ENCODE measurements at regions not wholly inside any gene's neighbourhood (a gene's known extent, or its start where the extent isn't known, plus 50 kb on each side); places are given as distances from the start of the nearest gene placed in this dataset.

- no peak overlapping the region for H3K27ac ChIP-seq (ENCODE audit: extremely low read depth, low read depth, low read length)
- H3K36me3 ChIP-seq (ENCODE audit: control insufficient read depth in 2 of 2, insufficient read depth in 1 of 2, low read length in 2 of 2): no peaks in the 10 kb centered on the region
- no peak overlapping the region for H3K4me3 ChIP-seq (ENCODE audit: low read depth, low read length)
- H3K4me1 ChIP-seq (ENCODE audit: control insufficient read depth, insufficient read depth, low read length): no peaks in the 10 kb centered on the region
- H3K9me3 ChIP-seq (ENCODE audit: control insufficient read depth, insufficient read depth, low read depth, low read length): no peaks in the 10 kb centered on the region
- ChIA-PET POLR2A (no interaction called here), CTCF (no interaction called here)
- TF ChIP-seq ZNF433 (tag by site-specific recombination; IDR thresholded peaks at IDR 0.05; ENCODE audit: low read depth) (no peak), MEIS1 (CRISPR knock-in tag; IDR thresholded peaks at IDR 0.05; ENCODE audit: borderline replicate concordance) (0 out of 2 replicates have a peak, but pooled peaks have one; percentile 29), ZNF335 (tag by site-specific recombination; conservative IDR thresholded peaks at IDR 0.05) (no peak), ZNF223 (tag by site-specific recombination; IDR thresholded peaks at IDR 0.05) (no peak), ZNF174 (tag by site-specific recombination; IDR thresholded peaks at IDR 0.05) (no peak), ZEB2 (tag by site-specific recombination; IDR thresholded peaks at IDR 0.05) (0 out of 2 replicates have a peak, but pooled peaks have one; percentile 32), ZNF792 (tag by site-specific recombination; IDR thresholded peaks at IDR 0.05) (no peak)
- TF ChIP-seq, protein P1, sequence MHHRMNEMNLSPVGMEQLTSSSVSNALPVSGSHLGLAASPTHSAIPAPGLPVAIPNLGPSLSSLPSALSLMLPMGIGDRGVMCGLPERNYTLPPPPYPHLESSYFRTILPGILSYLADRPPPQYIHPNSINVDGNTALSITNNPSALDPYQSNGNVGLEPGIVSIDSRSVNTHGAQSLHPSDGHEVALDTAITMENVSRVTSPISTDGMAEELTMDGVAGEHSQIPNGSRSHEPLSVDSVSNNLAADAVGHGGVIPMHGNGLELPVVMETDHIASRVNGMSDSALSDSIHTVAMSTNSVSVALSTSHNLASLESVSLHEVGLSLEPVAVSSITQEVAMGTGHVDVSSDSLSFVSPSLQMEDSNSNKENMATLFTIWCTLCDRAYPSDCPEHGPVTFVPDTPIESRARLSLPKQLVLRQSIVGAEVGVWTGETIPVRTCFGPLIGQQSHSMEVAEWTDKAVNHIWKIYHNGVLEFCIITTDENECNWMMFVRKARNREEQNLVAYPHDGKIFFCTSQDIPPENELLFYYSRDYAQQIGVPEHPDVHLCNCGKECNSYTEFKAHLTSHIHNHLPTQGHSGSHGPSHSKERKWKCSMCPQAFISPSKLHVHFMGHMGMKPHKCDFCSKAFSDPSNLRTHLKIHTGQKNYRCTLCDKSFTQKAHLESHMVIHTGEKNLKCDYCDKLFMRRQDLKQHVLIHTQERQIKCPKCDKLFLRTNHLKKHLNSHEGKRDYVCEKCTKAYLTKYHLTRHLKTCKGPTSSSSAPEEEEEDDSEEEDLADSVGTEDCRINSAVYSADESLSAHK (tag by site-specific recombination; IDR thresholded peaks at IDR 0.05): no peak
These were observed 860.6 kb upstream of the ZEB2 start for GRCh38 chr2:145380436-145381017.

- no peak overlapping the region for H3K4me3 ChIP-seq (ENCODE audit: low read depth, low read length)
- ChIA-PET CTCF (no interaction called here), POLR2A (no interaction called here)
- no peaks in the 10 kb centered on the region for H3K36me3 ChIP-seq (ENCODE audit: control insufficient read depth in 2 of 2, insufficient read depth in 1 of 2, low read length in 2 of 2)
- TF ChIP-seq ZNF174 (tag by site-specific recombination; IDR thresholded peaks at IDR 0.05) (no peak), ZNF311 (tag by site-specific recombination; IDR thresholded peaks at IDR 0.05; ENCODE audit: borderline replicate concordance) (no peak), ZNF354C (tag by site-specific recombination; IDR thresholded peaks at IDR 0.05; ENCODE audit: borderline replicate concordance, low read depth) (no peak), ZNF561 (tag by site-specific recombination; IDR thresholded peaks at IDR 0.05; ENCODE audit: borderline replicate concordance) (no peak), ZNF26 (tag by site-specific recombination; IDR thresholded peaks at IDR 0.05) (no peak), GLIS2 (tag by site-specific recombination; IDR thresholded peaks at IDR 0.05) (no peak)
- TF ChIP-seq, protein P2, sequence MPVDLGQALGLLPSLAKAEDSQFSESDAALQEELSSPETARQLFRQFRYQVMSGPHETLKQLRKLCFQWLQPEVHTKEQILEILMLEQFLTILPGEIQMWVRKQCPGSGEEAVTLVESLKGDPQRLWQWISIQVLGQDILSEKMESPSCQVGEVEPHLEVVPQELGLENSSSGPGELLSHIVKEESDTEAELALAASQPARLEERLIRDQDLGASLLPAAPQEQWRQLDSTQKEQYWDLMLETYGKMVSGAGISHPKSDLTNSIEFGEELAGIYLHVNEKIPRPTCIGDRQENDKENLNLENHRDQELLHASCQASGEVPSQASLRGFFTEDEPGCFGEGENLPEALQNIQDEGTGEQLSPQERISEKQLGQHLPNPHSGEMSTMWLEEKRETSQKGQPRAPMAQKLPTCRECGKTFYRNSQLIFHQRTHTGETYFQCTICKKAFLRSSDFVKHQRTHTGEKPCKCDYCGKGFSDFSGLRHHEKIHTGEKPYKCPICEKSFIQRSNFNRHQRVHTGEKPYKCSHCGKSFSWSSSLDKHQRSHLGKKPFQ (tag by site-specific recombination; IDR thresholded peaks at IDR 0.05): no peak
- H3K27ac ChIP-seq (ENCODE audit: extremely low read depth, low read depth, low read length): no peak overlapping the region
- no peaks in the 10 kb centered on the region for H3K9me3 ChIP-seq (ENCODE audit: control insufficient read depth, insufficient read depth, low read depth, low read length)
- no peaks in the 10 kb centered on the region for H3K4me1 ChIP-seq (ENCODE audit: control insufficient read depth, insufficient read depth, low read length)
These were observed 860.0 kb upstream of the ZEB2 start for GRCh38 chr2:145379934-145380333.

DNA sequence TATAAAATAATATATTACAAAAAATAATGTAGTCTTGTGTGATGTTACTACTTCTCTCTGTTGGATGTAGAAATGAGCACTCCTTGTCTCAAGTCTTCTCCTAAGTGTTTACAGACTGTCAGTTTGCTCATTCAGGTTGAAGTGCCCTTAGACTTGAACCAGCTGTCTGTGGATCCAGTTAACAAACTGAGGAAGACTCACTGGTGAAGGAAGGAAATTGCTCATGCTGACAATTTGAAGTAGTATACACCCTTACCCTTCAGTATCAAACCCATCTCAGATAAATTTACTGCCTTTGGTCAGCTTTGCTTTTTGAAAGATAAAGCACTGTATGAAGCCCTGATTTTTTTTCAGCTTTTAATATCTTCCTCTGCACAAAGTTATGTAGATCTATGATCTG, 854.2 kb upstream of the ZEB2 start:
- no peaks in the 10 kb centered on the region for H3K9me3 ChIP-seq (ENCODE audit: control insufficient read depth, insufficient read depth, low read depth, low read length)
- CTCF ChIA-PET: no interaction called here
- H3K36me3 ChIP-seq (ENCODE audit: control insufficient read depth in 2 of 2, insufficient read depth in 1 of 2, low read length in 2 of 2): no peaks in the 10 kb centered on the region
- POLR2A ChIA-PET: no interaction called here
- no peaks in the 10 kb centered on the region for H3K4me1 ChIP-seq (ENCODE audit: control insufficient read depth, insufficient read depth, low read length)
- H3K27ac ChIP-seq (ENCODE audit: extremely low read depth, low read depth, low read length): no peak overlapping the region
- no peak overlapping the region for H3K4me3 ChIP-seq (ENCODE audit: low read depth, low read length)
- TF ChIP-seq ZNF670 (tag by site-specific recombination; IDR thresholded peaks at IDR 0.05; ENCODE audit: low read depth) (no peak), ZNF837 (tag by site-specific recombination; IDR thresholded peaks at IDR 0.05) (no peak), PBX3 (CRISPR knock-in tag; IDR thresholded peaks at IDR 0.05) (no peak), ZNF488 (tag by site-specific recombination; IDR thresholded peaks at IDR 0.05) (no peak)
- TF ChIP-seq, protein P3, sequence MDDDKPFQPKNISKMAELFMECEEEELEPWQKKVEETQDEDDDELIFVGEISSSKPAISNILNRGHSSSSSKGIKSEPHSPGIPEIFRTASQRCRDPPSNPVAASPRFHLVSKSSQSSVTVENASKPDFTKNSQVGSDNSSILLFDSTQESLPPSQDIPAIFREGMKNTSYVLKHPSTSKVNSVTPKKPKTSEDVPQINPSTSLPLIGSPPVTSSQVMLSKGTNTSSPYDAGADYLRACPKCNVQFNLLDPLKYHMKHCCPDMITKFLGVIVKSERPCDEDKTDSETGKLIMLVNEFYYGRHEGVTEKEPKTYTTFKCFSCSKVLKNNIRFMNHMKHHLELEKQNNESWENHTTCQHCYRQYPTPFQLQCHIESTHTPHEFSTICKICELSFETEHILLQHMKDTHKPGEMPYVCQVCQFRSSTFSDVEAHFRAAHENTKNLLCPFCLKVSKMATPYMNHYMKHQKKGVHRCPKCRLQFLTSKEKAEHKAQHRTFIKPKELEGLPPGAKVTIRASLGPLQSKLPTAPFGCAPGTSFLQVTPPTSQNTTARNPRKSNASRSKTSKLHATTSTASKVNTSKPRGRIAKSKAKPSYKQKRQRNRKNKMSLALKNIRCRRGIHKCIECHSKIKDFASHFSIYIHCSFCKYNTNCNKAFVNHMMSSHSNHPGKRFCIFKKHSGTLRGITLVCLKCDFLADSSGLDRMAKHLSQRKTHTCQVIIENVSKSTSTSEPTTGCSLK (tag by site-specific recombination; IDR thresholded peaks at IDR 0.05): no peak

Measured in HEK293 (cell line).